OCI-LY7 (cell line): ENCODE measurements at regions not wholly inside any gene's neighbourhood (a gene's known extent, or its start where the extent isn't known, plus 50 kb on each side); places are given as distances from the start of the nearest gene placed in this dataset.

Source experiments
- BruUV-seq: library from RNA; stranded (reverse); fragments of 400-500 nt; replicated peaks from 2 replicates; lab custom pipeline; 2021; lab: Mats Ljungman, UMichigan
- CTCF ChIA-PET: fragments of 300-600 bp; sonication (Branson Sonifier 250); formaldehyde crosslinking; loops from one replicate; lab custom pipeline; 2022; ENCODE audit warnings: antibody characterized with exemption; ENCODE audit not compliant: unreplicated experiment; lab: Charles Lee
- POLR2A ChIA-PET: fragments of 300-600 bp; sonication (Branson Sonifier 250); formaldehyde crosslinking; loops from one replicate; lab custom pipeline; 2022; ENCODE audit warnings: antibody characterized with exemption; lab: Charles Lee
- DNase-seq: peaks from one replicate; pipeline ENCODE4 v3.0.0-alpha.2; 2015; ENCODE audit warnings: low spot score
- H2AFZ ChIP-seq: fragments of 200-600 bp; sonication (generic), shearing (Covaris generic); 2 replicates; pipeline ENCODE4 v1.6.1; 2014; ENCODE audit warnings: mild to moderate bottlenecking, antibody characterized with exemption, low read length, moderate library complexity
- H3K27ac ChIP-seq: fragments of 200-600 bp; sonication (generic); 2 replicates; pipeline ENCODE4 v1.5.1; 2014; ENCODE audit warnings: mixed run types, low read depth, mild to moderate bottlenecking, moderate library complexity, low read length, inconsistent platforms; ENCODE audit not compliant: poor library complexity, severe bottlenecking
- H3K36me3 ChIP-seq: fragments of 200-600 bp; sonication (generic); 2 replicates; pipeline ENCODE4 v1.6.1; 2014; ENCODE audit warnings: mild to moderate bottlenecking, antibody characterized with exemption, low read length, moderate library complexity, mixed read lengths; ENCODE audit not compliant: insufficient read depth
- H3K4me1 ChIP-seq: fragments of 200-600 bp; sonication (generic); 2 replicates; pipeline ENCODE4 v1.5.1; 2014; ENCODE audit warnings: mild to moderate bottlenecking, low read length; ENCODE audit not compliant: insufficient read depth, poor library complexity, severe bottlenecking
- H3K4me2 ChIP-seq: fragments of 200-600 bp; sonication (generic); 2 replicates; pipeline ENCODE4 v1.6.1; 2014; ENCODE audit warnings: mild to moderate bottlenecking, low read length
- H3K4me3 ChIP-seq: fragments of 200-600 bp; sonication (generic); 2 replicates; pipeline ENCODE4 v1.5.1; 2014; ENCODE audit warnings: mild to moderate bottlenecking, low read depth, low read length; ENCODE audit not compliant: poor library complexity, severe bottlenecking
- H3K79me2 ChIP-seq: fragments of 200-600 bp; sonication (generic); 2 replicates; pipeline ENCODE4 v1.6.1; 2016; ENCODE audit warnings: low read depth, mild to moderate bottlenecking, low read length, moderate library complexity, mixed read lengths; ENCODE audit not compliant: insufficient read depth
- H3K9me2 ChIP-seq: fragments of 200-600 bp; sonication (generic); 2 replicates; pipeline ENCODE4 v1.6.1; 2016; ENCODE audit warnings: mild to moderate bottlenecking, low read length, mixed read lengths; ENCODE audit not compliant: insufficient read depth
- H3K9me3 ChIP-seq: fragments of 200-600 bp; sonication (generic); 2 replicates; pipeline ENCODE4 v1.6.1; 2014; ENCODE audit warnings: mild to moderate bottlenecking, mixed run types, low read length, mixed read lengths
- H4K20me1 ChIP-seq: fragments of 200-600 bp; sonication (generic); 2 replicates; pipeline ENCODE4 v1.6.1; 2014; ENCODE audit warnings: mild to moderate bottlenecking, antibody characterized with exemption, low read length, moderate library complexity, mixed read lengths; ENCODE audit not compliant: insufficient read depth
- EZH2phosphoT487 ChIP-seq: fragments of 200-600 bp; sonication (generic); IDR thresholded peaks from 2 replicates; pipeline ENCODE4 v1.6.1; 2018; ENCODE audit warnings: low read depth, borderline replicate concordance, mild to moderate bottlenecking, mixed run types, antibody characterized with exemption, low read length, moderate library complexity, mixed read lengths
- intact Hi-C: fragments of 100-400 bp; cut with micrococcal nuclease; formaldehyde crosslinking; loops from one replicate; pipeline ENCODE4 v1.10.0; 2022; ENCODE audit not compliant: unreplicated experiment
- TF ChIP-seq, protein P1 (sequence below): fragments of 200-600 bp; sonication (generic); conservative IDR thresholded peaks from 2 replicates; pipeline ENCODE4 v1.5.1; 2014; ENCODE audit warnings: mild to moderate bottlenecking, antibody characterized with exemption, low read length, moderate library complexity, mixed read lengths

DNA sequence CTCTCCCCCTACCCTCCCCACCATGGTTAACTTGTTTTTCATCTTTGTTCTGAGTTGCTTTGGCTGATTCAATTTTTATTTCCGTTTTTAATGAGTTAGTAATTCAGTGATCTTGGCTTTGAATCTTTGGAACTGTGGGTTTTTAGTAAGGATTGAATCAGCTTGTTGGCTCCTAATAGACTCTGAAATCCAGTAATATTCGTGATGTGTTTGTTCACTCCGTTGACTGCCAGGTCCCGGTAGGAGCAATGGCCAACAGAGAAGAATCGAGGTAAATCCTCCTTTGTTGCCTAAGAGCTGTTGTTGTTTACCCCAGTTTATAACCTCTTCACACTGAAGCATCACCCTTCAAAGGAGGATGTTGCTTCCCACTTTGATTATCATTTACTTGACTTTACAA lies 92.7 kb downstream of the PCSK1 start:
- Histone ChIP-seq H3K9me3 (no peaks in the 10 kb centered on the region), H3K4me3 (no peak overlapping the region), H3K4me1 (no peaks in the 10 kb centered on the region), H3K9me2 (no peaks in the 10 kb centered on the region), H3K27ac (no peak overlapping the region), H2AFZ (no peak overlapping the region), H3K36me3 (no peaks in the 10 kb centered on the region), H3K79me2 (no peaks in the 10 kb centered on the region), H4K20me1 (no peaks in the 10 kb centered on the region), H3K4me2 (no peak overlapping the region)
- BruUV-seq: no TSS peak
- DNase-seq: no peak
- ChIA-PET POLR2A (interaction anchor here (0.7 kb wide), 1 partner anchor 824 kb away, joined by 3 read pairs; no protein-coding TSS in a partner anchor), CTCF (interaction anchor here (0.8 kb wide), 1 partner anchor 11 kb away, joined by 3 read pairs; no protein-coding TSS in a partner anchor)
- intact Hi-C loops: loop anchor here (5.0 kb wide), 2 partner anchors 102 to 347 kb away; no protein-coding TSS in a partner anchor
- no peak for TF ChIP-seq EZH2phosphoT487
- TF ChIP-seq, protein P1, sequence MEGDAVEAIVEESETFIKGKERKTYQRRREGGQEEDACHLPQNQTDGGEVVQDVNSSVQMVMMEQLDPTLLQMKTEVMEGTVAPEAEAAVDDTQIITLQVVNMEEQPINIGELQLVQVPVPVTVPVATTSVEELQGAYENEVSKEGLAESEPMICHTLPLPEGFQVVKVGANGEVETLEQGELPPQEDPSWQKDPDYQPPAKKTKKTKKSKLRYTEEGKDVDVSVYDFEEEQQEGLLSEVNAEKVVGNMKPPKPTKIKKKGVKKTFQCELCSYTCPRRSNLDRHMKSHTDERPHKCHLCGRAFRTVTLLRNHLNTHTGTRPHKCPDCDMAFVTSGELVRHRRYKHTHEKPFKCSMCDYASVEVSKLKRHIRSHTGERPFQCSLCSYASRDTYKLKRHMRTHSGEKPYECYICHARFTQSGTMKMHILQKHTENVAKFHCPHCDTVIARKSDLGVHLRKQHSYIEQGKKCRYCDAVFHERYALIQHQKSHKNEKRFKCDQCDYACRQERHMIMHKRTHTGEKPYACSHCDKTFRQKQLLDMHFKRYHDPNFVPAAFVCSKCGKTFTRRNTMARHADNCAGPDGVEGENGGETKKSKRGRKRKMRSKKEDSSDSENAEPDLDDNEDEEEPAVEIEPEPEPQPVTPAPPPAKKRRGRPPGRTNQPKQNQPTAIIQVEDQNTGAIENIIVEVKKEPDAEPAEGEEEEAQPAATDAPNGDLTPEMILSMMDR: no peak

DNA sequence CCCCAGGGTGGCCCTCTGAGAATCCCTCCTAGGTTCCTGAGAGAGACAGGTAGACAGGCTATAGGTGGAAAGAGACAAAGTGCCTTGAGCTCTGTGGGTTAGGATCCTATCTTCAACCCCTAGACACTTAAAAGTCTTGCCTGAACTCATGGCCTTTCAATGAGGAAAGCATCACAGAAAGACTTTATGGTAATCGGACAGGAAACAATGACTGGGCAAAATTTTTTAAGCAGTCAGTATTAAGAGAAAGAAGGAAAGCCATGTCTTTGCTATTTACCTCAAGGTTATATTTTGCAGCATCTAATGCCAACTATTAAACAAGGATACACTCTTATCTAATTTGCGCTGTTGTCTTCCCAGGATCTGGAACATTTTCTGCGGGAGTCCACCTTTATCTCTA lies 93.2 kb downstream of the PCSK1 start:
- no peaks in the 10 kb centered on the region for H4K20me1 ChIP-seq
- intact Hi-C loops: loop anchor here (5.0 to 10.0 kb wide), 5 partner anchors 102 to 675 kb away; partner anchors contain the start of gene ELL2
- H3K79me2 ChIP-seq: no peaks in the 10 kb centered on the region
- no peaks in the 10 kb centered on the region for H3K36me3 ChIP-seq
- no peak overlapping the region for H3K27ac ChIP-seq
- POLR2A ChIA-PET: interaction anchor here (0.6 to 1.0 kb wide), 3 partner anchors 78 to 523 kb away, joined by 3 read pairs; no protein-coding TSS in a partner anchor
- CTCF ChIA-PET: interaction anchor here (0.8 kb wide), 1 partner anchor 11 kb away, joined by 3 read pairs; no protein-coding TSS in a partner anchor
- BruUV-seq: no TSS peak
- no peaks in the 10 kb centered on the region for H3K4me1 ChIP-seq
- H3K4me3 ChIP-seq: no peak overlapping the region
- no peak for TF ChIP-seq EZH2phosphoT487
- TF ChIP-seq, protein P1: no peak
- DNase-seq: no peak
- H3K9me3 ChIP-seq: no peaks in the 10 kb centered on the region
- no peaks in the 10 kb centered on the region for H3K9me2 ChIP-seq
- no peak overlapping the region for H3K4me2 ChIP-seq
- H2AFZ ChIP-seq: no peak overlapping the region
